Neural progenitor cell (in vitro differentiated cells): ENCODE measurements at regions not wholly inside any gene's neighbourhood (a gene's known extent, or its start where the extent isn't known, plus 50 kb on each side); places are given as distances from the start of the nearest gene placed in this dataset.

Experiments
- DNase-seq: peaks from one replicate; pipeline ENCODE4 v3.0.0-alpha.2; 2016; ENCODE audit warnings: low spot score
- H2AFZ ChIP-seq: fragments of 200-600 bp; sonication (generic); replicated peaks from 2 replicates; pipeline ENCODE4 v1.6.1; 2016; ENCODE audit warnings: antibody characterized with exemption
- H3F3A ChIP-seq: fragments of 200-600 bp; sonication (generic); 2 replicates; pipeline ENCODE4 v1.6.1; 2016; ENCODE audit warnings: antibody characterized with exemption, low read depth
- H3K27ac ChIP-seq: fragments of 200-600 bp; sonication (generic); 2 replicates; pipeline ENCODE4 v1.5.1; 2016; ENCODE audit warnings: mild to moderate bottlenecking
- H3K27me3 ChIP-seq: fragments of 200-600 bp; sonication (generic); 2 replicates; pipeline ENCODE4 v1.6.1; 2016; ENCODE audit warnings: mild to moderate bottlenecking, moderate library complexity
- H3K36me3 ChIP-seq: fragments of 200-600 bp; sonication (generic); 2 replicates; pipeline ENCODE4 v1.5.1; 2016
- H3K4me1 ChIP-seq: fragments of 200-600 bp; sonication (generic); 2 replicates; pipeline ENCODE4 v1.6.1; 2016; ENCODE audit warnings: mixed run types
- H3K4me2 ChIP-seq: fragments of 200-600 bp; sonication (generic); 2 replicates; pipeline ENCODE4 v1.6.1; 2016
- H3K4me3 ChIP-seq: fragments of 200-600 bp; sonication (generic); 2 replicates; pipeline ENCODE4 v1.5.1; 2016
- H3K79me2 ChIP-seq: fragments of 200-600 bp; sonication (generic); 2 replicates; pipeline ENCODE4 v1.6.1; 2016; ENCODE audit warnings: low read depth
- H3K9ac ChIP-seq: fragments of 200-600 bp; sonication (generic); 2 replicates; pipeline ENCODE4 v1.6.1; 2016
- H3K9me3 ChIP-seq: fragments of 200-600 bp; sonication (generic); 2 replicates; pipeline ENCODE4 v1.5.1; 2016; ENCODE audit warnings: low read depth
- H4K20me1 ChIP-seq: fragments of 200-600 bp; sonication (generic); 2 replicates; pipeline ENCODE4 v1.6.1; 2016; ENCODE audit warnings: low read depth
- H3K27ac Mint-ChIP-seq: 3 replicates; pipeline ENCODE4 v1.8.0; 2021; ENCODE audit warnings: mixed read lengths
- H3K27me3 Mint-ChIP-seq: 2 replicates; pipeline ENCODE4 v1.8.0; 2022; ENCODE audit warnings: low read depth, mild to moderate bottlenecking, inconsistent platforms, moderate library complexity, mixed read lengths; ENCODE audit not compliant: insufficient read depth
- H3K36me3 Mint-ChIP-seq: 3 replicates; pipeline ENCODE4 v1.8.0; 2021; ENCODE audit warnings: mixed read lengths
- H3K4me1 Mint-ChIP-seq: 3 replicates; pipeline ENCODE4 v1.8.0; 2021; ENCODE audit warnings: mixed read lengths
- H3K4me3 Mint-ChIP-seq: 3 replicates; pipeline ENCODE4 v1.8.0; 2021; ENCODE audit warnings: mild to moderate bottlenecking, moderate library complexity, mixed read lengths
- H3K9me3 Mint-ChIP-seq: 3 replicates; pipeline ENCODE4 v1.8.0; 2020; ENCODE audit warnings: mixed read lengths
- CTCF ChIP-seq: fragments of 200-600 bp; sonication (generic); IDR thresholded peaks from 2 replicates; pipeline ENCODE4 v1.5.1; 2017; ENCODE audit warnings: antibody characterized with exemption, mild to moderate bottlenecking
- EZH2 ChIP-seq: fragments of 200-600 bp; sonication (generic); IDR thresholded peaks from 2 replicates; pipeline ENCODE4 v1.6.1; 2017; ENCODE audit warnings: antibody characterized with exemption, mild to moderate bottlenecking, moderate library complexity
- EZH2phosphoT487 ChIP-seq: fragments of 200-600 bp; sonication (generic); IDR thresholded peaks from 2 replicates; pipeline ENCODE4 v1.6.1; 2017; ENCODE audit warnings: antibody characterized with exemption

GRCh38 chr3:187810021-187810446 lies 64.8 kb upstream of the BCL6 start:
- Histone ChIP-seq H3K4me3 (no peak overlapping the region), H3F3A (peaks cover 6% of the 10 kb centered on the region), H3K4me2 (no peak overlapping the region), H3K27me3 (no peaks in the 10 kb centered on the region), H4K20me1 (no peaks in the 10 kb centered on the region), H3K9ac (no peak overlapping the region), H2AFZ (no peak overlapping the region), H3K4me1 (peaks cover 18% of the 10 kb centered on the region), H3K27ac (no peak overlapping the region), H3K79me2 (no peaks in the 10 kb centered on the region), H3K36me3 (no peaks in the 10 kb centered on the region), H3K9me3 (no peaks in the 10 kb centered on the region)
- H3K9me3 Mint-ChIP-seq = peaks cover 4% of the 10 kb centered on the region
- H3K27me3 Mint-ChIP-seq = no peaks in the 10 kb centered on the region
- TF ChIP-seq CTCF = no peak
- TF ChIP-seq EZH2phosphoT487 = no peak
- TF ChIP-seq EZH2 = no peak
- H3K36me3 Mint-ChIP-seq = no peaks in the 10 kb centered on the region
- no peak for DNase-seq
- peaks cover 21% of the 10 kb centered on the region for H3K4me1 Mint-ChIP-seq
- H3K27ac Mint-ChIP-seq = no peak overlapping the region
- no peak overlapping the region for H3K4me3 Mint-ChIP-seq

GRCh38 chr3:187811585-187812250 lies 66.5 kb upstream of the BCL6 start:
- no peak overlapping the region for H3K27ac ChIP-seq
- TF ChIP-seq CTCF = no peak
- TF ChIP-seq EZH2phosphoT487 = no peak
- TF ChIP-seq EZH2 = no peak
- Mint-ChIP-seq H3K27me3 (no peaks in the 10 kb centered on the region), H3K27ac (no peak overlapping the region), H3K9me3 (no peaks in the 10 kb centered on the region), H3K36me3 (no peaks in the 10 kb centered on the region), H3K4me1 (peaks cover 21% of the 10 kb centered on the region), H3K4me3 (no peak overlapping the region)
- no peaks in the 10 kb centered on the region for H4K20me1 ChIP-seq
- H3K4me3 ChIP-seq = no peak overlapping the region
- no peak overlapping the region for H3K4me2 ChIP-seq
- DNase-seq = no peak
- H3K36me3 ChIP-seq = no peaks in the 10 kb centered on the region
- peaks cover 18% of the 10 kb centered on the region for H3K4me1 ChIP-seq
- H3K27me3 ChIP-seq = no peaks in the 10 kb centered on the region
- H2AFZ ChIP-seq = no peak overlapping the region
- H3K9ac ChIP-seq = no peak overlapping the region
- H3K9me3 ChIP-seq = no peaks in the 10 kb centered on the region
- H3K79me2 ChIP-seq = no peaks in the 10 kb centered on the region
- peaks cover 6% of the 10 kb centered on the region for H3F3A ChIP-seq

GRCh38 chr3:187812496-187812895 lies 67.2 kb upstream of the BCL6 start:
- H3K4me1 Mint-ChIP-seq = peaks cover 21% of the 10 kb centered on the region
- Histone ChIP-seq H3K4me3 (no peak overlapping the region), H3K4me1 (peaks cover 18% of the 10 kb centered on the region), H3K9me3 (no peaks in the 10 kb centered on the region), H3K27ac (no peak overlapping the region), H3K27me3 (no peaks in the 10 kb centered on the region), H2AFZ (no peak overlapping the region), H3K36me3 (no peaks in the 10 kb centered on the region), H3F3A (peaks cover 6% of the 10 kb centered on the region), H3K9ac (no peak overlapping the region), H3K4me2 (no peak overlapping the region), H4K20me1 (no peaks in the 10 kb centered on the region), H3K79me2 (no peaks in the 10 kb centered on the region)
- H3K27me3 Mint-ChIP-seq = no peaks in the 10 kb centered on the region
- H3K4me3 Mint-ChIP-seq = no peak overlapping the region
- no peak overlapping the region for H3K27ac Mint-ChIP-seq
- no peaks in the 10 kb centered on the region for H3K9me3 Mint-ChIP-seq
- no peak for TF ChIP-seq CTCF
- TF ChIP-seq EZH2 = no peak
- no peak for TF ChIP-seq EZH2phosphoT487
- DNase-seq = no peak
- H3K36me3 Mint-ChIP-seq = no peaks in the 10 kb centered on the region
